Endodermal cell (in vitro differentiated cells): ENCODE measurements at regions not wholly inside any gene's neighbourhood (a gene's known extent, or its start where the extent isn't known, plus 50 kb on each side); places are given as distances from the start of the nearest gene placed in this dataset.

Experiments used
- DNase-seq: peaks from one replicate; pipeline ENCODE4 v3.0.0-alpha.2; 2017
- H3K27ac ChIP-seq: 2 replicates; pipeline ENCODE4 v1.5.1; 2013; ENCODE audit warnings: mild to moderate bottlenecking, low read depth, low read length, moderate library complexity
- H3K27me3 ChIP-seq: 2 replicates; pipeline ENCODE4 v1.6.1; 2013; ENCODE audit warnings: mild to moderate bottlenecking, low read length, moderate library complexity; ENCODE audit not compliant: insufficient read depth, control insufficient read depth, poor library complexity, severe bottlenecking
- H3K36me3 ChIP-seq: 2 replicates; pipeline ENCODE4 v1.7.0; 2013; ENCODE audit warnings: mild to moderate bottlenecking, low read length, moderate library complexity; ENCODE audit not compliant: control insufficient read depth, insufficient read depth
- H3K4me1 ChIP-seq: one replicate; pipeline ENCODE4 v1.7.0; 2013; ENCODE audit warnings: low read length; ENCODE audit not compliant: control insufficient read depth, insufficient read depth
- H3K4me3 ChIP-seq: 2 replicates; pipeline ENCODE4 v1.5.1; 2013; ENCODE audit warnings: mild to moderate bottlenecking, low read length, moderate library complexity
- H3K9ac ChIP-seq: 2 replicates; pipeline ENCODE4 v1.6.1; 2013; ENCODE audit warnings: mild to moderate bottlenecking, low read length, moderate library complexity; ENCODE audit not compliant: poor library complexity, severe bottlenecking; ENCODE audit errors: extremely low read depth
- H3K9me3 ChIP-seq: 2 replicates; pipeline ENCODE4 v1.6.1; 2013; ENCODE audit warnings: mild to moderate bottlenecking, low read length, moderate library complexity; ENCODE audit not compliant: control insufficient read depth
- H3K27ac Mint-ChIP-seq: 2 replicates; pipeline ENCODE4 v1.8.0; 2020; ENCODE audit warnings: mixed read lengths
- H3K27me3 Mint-ChIP-seq: 2 replicates; pipeline ENCODE4 v1.8.0; 2021; ENCODE audit warnings: mild to moderate bottlenecking, mixed read lengths; ENCODE audit not compliant: insufficient read depth
- H3K36me3 Mint-ChIP-seq: 2 replicates; pipeline ENCODE4 v1.8.0; 2020; ENCODE audit warnings: low read depth, mixed read lengths
- H3K4me1 Mint-ChIP-seq: 2 replicates; pipeline ENCODE4 v1.8.0; 2020; ENCODE audit warnings: mixed read lengths
- H3K4me3 Mint-ChIP-seq: 2 replicates; pipeline ENCODE4 v1.8.0; 2020; ENCODE audit warnings: mild to moderate bottlenecking, moderate library complexity, mixed read lengths
- H3K9me3 Mint-ChIP-seq: 2 replicates; pipeline ENCODE4 v1.8.0; 2020; ENCODE audit warnings: mild to moderate bottlenecking, mixed read lengths
- CTCF ChIP-seq: fragments of 200-600 bp; sonication (generic); conservative IDR thresholded peaks from 2 replicates; pipeline ENCODE4 v1.5.0; 2021; ENCODE audit warnings: antibody characterized with exemption, mild to moderate bottlenecking
- WGBS, 2 experiments: methylation state at CpG; one replicate each; pipeline versions ENCODE4 v1.1.5 to v1.1.7; 2013; ENCODE audit warnings: missing lambda C conversion rate in 2 of 2, mixed read lengths in 1 of 2; ENCODE audit not compliant: insufficient coverage in 1 of 2, insufficient read length in 1 of 2; 5-methylcytosine and 5-hydroxymethylcytosine counted together

- WGBS, 2 experiments = 85 to 100% methylated on average over 2 to 4 of the region's 4 CpGs
These were observed 316.7 kb upstream of the IGF1R start for GRCh38 chr15:98331676-98332075.

GRCh38 chr15:98333251-98333650, 315.1 kb upstream of the IGF1R start:
- H3K27ac Mint-ChIP-seq = no peak overlapping the region
- WGBS, 2 experiments = 90 to 93% methylated on average over 7 of the region's 7 CpGs
- H3K36me3 ChIP-seq = no peaks in the 10 kb centered on the region
- H3K36me3 Mint-ChIP-seq = no peaks in the 10 kb centered on the region
- DNase-seq = no peak
- H3K4me3 ChIP-seq = no peak overlapping the region
- H3K9ac ChIP-seq = no peak overlapping the region
- no peak overlapping the region for H3K27ac ChIP-seq
- no peaks in the 10 kb centered on the region for H3K27me3 ChIP-seq
- H3K27me3 Mint-ChIP-seq = no peaks in the 10 kb centered on the region
- H3K4me3 Mint-ChIP-seq = no peak overlapping the region
- H3K4me1 ChIP-seq = no peaks in the 10 kb centered on the region
- H3K9me3 Mint-ChIP-seq = peaks cover 2% of the 10 kb centered on the region
- no peak for TF ChIP-seq CTCF
- H3K9me3 ChIP-seq = no peaks in the 10 kb centered on the region
- H3K4me1 Mint-ChIP-seq = no peaks in the 10 kb centered on the region

More at GRCh38 chr15:98331676-98332075, 316.7 kb upstream of the IGF1R start:
- no peak for TF ChIP-seq CTCF
- Mint-ChIP-seq H3K9me3 (peaks cover 11% of the 10 kb centered on the region), H3K4me3 (no peak overlapping the region), H3K27me3 (no peaks in the 10 kb centered on the region), H3K36me3 (no peaks in the 10 kb centered on the region), H3K27ac (no peak overlapping the region), H3K4me1 (no peaks in the 10 kb centered on the region)
- Histone ChIP-seq H3K36me3 (no peaks in the 10 kb centered on the region), H3K4me1 (no peaks in the 10 kb centered on the region), H3K9ac (no peak overlapping the region), H3K4me3 (no peak overlapping the region), H3K9me3 (no peaks in the 10 kb centered on the region), H3K27ac (no peak overlapping the region), H3K27me3 (no peaks in the 10 kb centered on the region)
- DNase-seq = no peak

- no peak overlapping the region for H3K4me3 Mint-ChIP-seq
- H3K36me3 Mint-ChIP-seq = no peaks in the 10 kb centered on the region
- H3K4me1 Mint-ChIP-seq = no peaks in the 10 kb centered on the region
- WGBS, 2 experiments = 93 to 97% methylated on average over 3 of the region's 3 CpGs
- no peaks in the 10 kb centered on the region for H3K9me3 Mint-ChIP-seq
- Histone ChIP-seq H3K36me3 (no peaks in the 10 kb centered on the region), H3K9me3 (no peaks in the 10 kb centered on the region), H3K27ac (no peak overlapping the region), H3K4me3 (no peak overlapping the region), H3K9ac (no peak overlapping the region), H3K27me3 (no peaks in the 10 kb centered on the region), H3K4me1 (no peaks in the 10 kb centered on the region)
- no peak for DNase-seq
- peaks cover 3% of the 10 kb centered on the region for H3K27me3 Mint-ChIP-seq
- TF ChIP-seq CTCF = no peak
- no peak overlapping the region for H3K27ac Mint-ChIP-seq
These were observed 305.4 kb upstream of the IGF1R start for GRCh38 chr15:98342911-98343310.
